ENCODE measurements at regions not wholly inside any gene's neighbourhood (a gene's known extent, or its start where the extent isn't known, plus 50 kb on each side); places are given as distances from the start of the nearest gene placed in this dataset.

- TF ChIP-seq EZH2 (IDR thresholded peaks at IDR 0.05; ENCODE audit: low read length, missing control alignments) = no peak
- TF ChIP-seq CTCF (conservative IDR thresholded peaks at IDR 0.05 in 1 of 2, IDR thresholded peaks at IDR 0.05 in 1 of 2; ENCODE audit: low read depth in 1 of 2, low read length in 2 of 2) = no peak
Measured at GRCh38 chr11:47918882-47919495, 61.4 kb upstream of the PTPRJ start.
